ENCODE measurements at regions not wholly inside any gene's neighbourhood (a gene's known extent, or its start where the extent isn't known, plus 50 kb on each side); places are given as distances from the start of the nearest gene placed in this dataset.

- in situ Hi-C loops (cut with HindIII; ENCODE audit: low pct_ligation_motif_present, low sequenced_read_pairs), result no loop called here
- no peak overlapping the region for H3K4me3 ChIP-seq (ENCODE audit: low read depth, low read length)
- H3K27me3 ChIP-seq (replicated peaks), result no peaks in the 10 kb centered on the region
- H3K27ac ChIP-seq, result no peak overlapping the region
- no peaks in the 10 kb centered on the region for H3K36me3 ChIP-seq (replicated peaks)
- no peak for DNase-seq
- no peak for TF ChIP-seq CTCF (IDR thresholded peaks at IDR 0.05; ENCODE audit: low read depth, low read length, missing control alignments)
These were observed 909.9 kb upstream of the ACVR2A start for GRCh38 chr2:146934921-146935320.

GRCh38 chr2:146931109-146931508 lies 913.7 kb upstream of the ACVR2A start:
- no peak for TF ChIP-seq CTCF (IDR thresholded peaks at IDR 0.05; ENCODE audit: low read depth, low read length, missing control alignments)
- in situ Hi-C loops (cut with HindIII; ENCODE audit: low pct_ligation_motif_present, low sequenced_read_pairs), result no loop called here
- H3K36me3 ChIP-seq (replicated peaks), result no peaks in the 10 kb centered on the region
- no peak overlapping the region for H3K27ac ChIP-seq
- DNase-seq, result no peak
- no peak overlapping the region for H3K4me3 ChIP-seq (ENCODE audit: low read depth, low read length)
- H3K27me3 ChIP-seq (replicated peaks), result no peaks in the 10 kb centered on the region

GRCh38 chr2:146927080-146927711 lies 917.6 kb upstream of the ACVR2A start:
- peak; percentile 62 for DNase-seq
- TF ChIP-seq CTCF (IDR thresholded peaks at IDR 0.05; ENCODE audit: low read depth, low read length, missing control alignments), result peak; percentile 90
- no peak overlapping the region for H3K4me3 ChIP-seq (ENCODE audit: low read depth, low read length)
- no peak overlapping the region for H3K27ac ChIP-seq
- in situ Hi-C loops (cut with HindIII; ENCODE audit: low pct_ligation_motif_present, low sequenced_read_pairs), result no loop called here
- H3K27me3 ChIP-seq (replicated peaks), result no peaks in the 10 kb centered on the region
- no peaks in the 10 kb centered on the region for H3K36me3 ChIP-seq (replicated peaks)

GRCh38 chr2:146918280-146918679 lies 926.5 kb upstream of the ACVR2A start:
- TF ChIP-seq CTCF (IDR thresholded peaks at IDR 0.05; ENCODE audit: low read depth, low read length, missing control alignments), result no peak
- Histone ChIP-seq H3K36me3 (replicated peaks) (no peaks in the 10 kb centered on the region), H3K27ac (no peak overlapping the region), H3K4me3 (ENCODE audit: low read depth, low read length) (no peak overlapping the region), H3K27me3 (replicated peaks) (no peaks in the 10 kb centered on the region)
- in situ Hi-C loops (cut with HindIII; ENCODE audit: low pct_ligation_motif_present, low sequenced_read_pairs), result no loop called here
- no peak for DNase-seq

GRCh38 chr2:146917431-146918042 lies 927.3 kb upstream of the ACVR2A start:
- no peak for DNase-seq
- TF ChIP-seq CTCF (IDR thresholded peaks at IDR 0.05; ENCODE audit: low read depth, low read length, missing control alignments), result no peak
- Histone ChIP-seq H3K36me3 (replicated peaks) (no peaks in the 10 kb centered on the region), H3K27ac (no peak overlapping the region), H3K27me3 (replicated peaks) (no peaks in the 10 kb centered on the region), H3K4me3 (ENCODE audit: low read depth, low read length) (no peak overlapping the region)
- in situ Hi-C loops (cut with HindIII; ENCODE audit: low pct_ligation_motif_present, low sequenced_read_pairs), result no loop called here

GRCh38 chr2:146916914-146917313 lies 927.9 kb upstream of the ACVR2A start:
- Histone ChIP-seq H3K27me3 (replicated peaks) (no peaks in the 10 kb centered on the region), H3K27ac (no peak overlapping the region), H3K36me3 (replicated peaks) (no peaks in the 10 kb centered on the region), H3K4me3 (ENCODE audit: low read depth, low read length) (no peak overlapping the region)
- no peak for TF ChIP-seq CTCF (IDR thresholded peaks at IDR 0.05; ENCODE audit: low read depth, low read length, missing control alignments)
- no peak for DNase-seq
- in situ Hi-C loops (cut with HindIII; ENCODE audit: low pct_ligation_motif_present, low sequenced_read_pairs), result no loop called here
